ENCODE measurements at regions not wholly inside any gene's neighbourhood (a gene's known extent, or its start where the extent isn't known, plus 50 kb on each side); places are given as distances from the start of the nearest gene placed in this dataset.

DNA sequence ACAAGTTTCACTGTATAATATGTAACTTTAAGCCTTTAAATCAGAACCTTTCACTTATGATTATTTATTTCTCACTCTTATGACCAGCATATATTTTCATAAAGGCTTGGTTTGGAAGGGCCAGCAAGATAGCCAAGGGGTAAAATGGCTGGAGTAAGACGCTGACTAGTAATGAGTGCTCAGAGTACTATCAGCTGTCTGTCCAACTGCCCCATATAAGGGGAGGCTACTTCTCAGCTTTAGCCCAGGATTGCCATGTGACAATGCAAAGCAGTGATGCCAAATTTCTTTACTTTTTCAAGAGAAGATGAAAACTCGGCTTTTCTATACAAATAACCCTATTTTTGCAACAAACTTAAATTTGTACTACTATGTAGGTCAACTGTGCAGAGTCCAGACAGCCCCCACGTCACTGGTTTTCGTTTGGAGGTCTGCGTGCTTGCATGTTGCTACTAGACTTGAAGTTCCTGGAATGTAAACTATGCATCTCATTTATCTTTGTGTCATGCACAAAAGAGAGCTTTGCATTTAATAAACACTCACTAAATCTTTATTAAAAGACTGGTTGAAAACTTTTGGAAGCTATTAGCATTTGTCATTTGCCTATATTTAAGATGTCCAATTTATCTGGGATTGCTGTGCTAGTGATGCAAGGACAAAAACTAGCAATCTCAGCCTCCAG is 110.4 kb downstream of the TNFSF18 start:
- no peak for TF ChIP-seq EZH2 (IDR thresholded peaks at IDR 0.05; ENCODE audit: borderline replicate concordance, low read depth, low read length, poor library complexity, severe bottlenecking)
- TF ChIP-seq, protein P1, sequence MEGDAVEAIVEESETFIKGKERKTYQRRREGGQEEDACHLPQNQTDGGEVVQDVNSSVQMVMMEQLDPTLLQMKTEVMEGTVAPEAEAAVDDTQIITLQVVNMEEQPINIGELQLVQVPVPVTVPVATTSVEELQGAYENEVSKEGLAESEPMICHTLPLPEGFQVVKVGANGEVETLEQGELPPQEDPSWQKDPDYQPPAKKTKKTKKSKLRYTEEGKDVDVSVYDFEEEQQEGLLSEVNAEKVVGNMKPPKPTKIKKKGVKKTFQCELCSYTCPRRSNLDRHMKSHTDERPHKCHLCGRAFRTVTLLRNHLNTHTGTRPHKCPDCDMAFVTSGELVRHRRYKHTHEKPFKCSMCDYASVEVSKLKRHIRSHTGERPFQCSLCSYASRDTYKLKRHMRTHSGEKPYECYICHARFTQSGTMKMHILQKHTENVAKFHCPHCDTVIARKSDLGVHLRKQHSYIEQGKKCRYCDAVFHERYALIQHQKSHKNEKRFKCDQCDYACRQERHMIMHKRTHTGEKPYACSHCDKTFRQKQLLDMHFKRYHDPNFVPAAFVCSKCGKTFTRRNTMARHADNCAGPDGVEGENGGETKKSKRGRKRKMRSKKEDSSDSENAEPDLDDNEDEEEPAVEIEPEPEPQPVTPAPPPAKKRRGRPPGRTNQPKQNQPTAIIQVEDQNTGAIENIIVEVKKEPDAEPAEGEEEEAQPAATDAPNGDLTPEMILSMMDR (conservative IDR thresholded peaks at IDR 0.05; ENCODE audit: low read depth, low read length), result no peak
